Activated CD4-positive, alpha-beta memory T cell treated with anti-CD3 and anti-CD28 coated beads, Interleukin-2, amount 10 ng/mL, durations not matched to agents 7 days and 5 days (primary cell): ENCODE measurements at regions not wholly inside any gene's neighbourhood (a gene's known extent, or its start where the extent isn't known, plus 50 kb on each side); places are given as distances from the start of the nearest gene placed in this dataset.
"Not testable (repeated sequence)": the region's sequence is repeated elsewhere in the genome, so short reads cannot be mapped to it uniquely, and the experiment has no call there.

Source experiments
- CTCF ChIA-PET: fragments of 350-600 bp; sonication (Branson Sonifier 250); formaldehyde crosslinking; loops from one replicate; lab custom pipeline; 2021; ENCODE audit warnings: antibody characterized with exemption, inconsistent platforms; lab: Charles Lee
- POLR2A ChIA-PET: fragments of 350-600 bp; sonication (Branson Sonifier 250); formaldehyde crosslinking; loops from one replicate; lab custom pipeline; 2021; ENCODE audit warnings: antibody characterized with exemption; lab: Charles Lee
- DNase-seq: peaks from one replicate; pipeline ENCODE4 v3.0.0-alpha.2; 2020
- H3K27ac Mint-ChIP-seq: one replicate; pipeline ENCODE4 v1.8.0; 2021; ENCODE audit warnings: mild to moderate bottlenecking, mixed read lengths
- H3K27me3 Mint-ChIP-seq: one replicate; pipeline ENCODE4 v1.8.0; 2021; ENCODE audit warnings: mixed read lengths
- H3K36me3 Mint-ChIP-seq: one replicate; pipeline ENCODE4 v1.8.0; 2021; ENCODE audit warnings: low read depth, mixed read lengths
- H3K4me1 Mint-ChIP-seq: one replicate; pipeline ENCODE4 v1.8.0; 2021; ENCODE audit warnings: mixed read lengths
- H3K4me3 Mint-ChIP-seq: one replicate; pipeline ENCODE4 v1.8.0; 2021; ENCODE audit warnings: mild to moderate bottlenecking, mixed read lengths
- H3K9me3 Mint-ChIP-seq: one replicate; pipeline ENCODE4 v1.8.0; 2021; ENCODE audit warnings: mixed read lengths

DNA sequence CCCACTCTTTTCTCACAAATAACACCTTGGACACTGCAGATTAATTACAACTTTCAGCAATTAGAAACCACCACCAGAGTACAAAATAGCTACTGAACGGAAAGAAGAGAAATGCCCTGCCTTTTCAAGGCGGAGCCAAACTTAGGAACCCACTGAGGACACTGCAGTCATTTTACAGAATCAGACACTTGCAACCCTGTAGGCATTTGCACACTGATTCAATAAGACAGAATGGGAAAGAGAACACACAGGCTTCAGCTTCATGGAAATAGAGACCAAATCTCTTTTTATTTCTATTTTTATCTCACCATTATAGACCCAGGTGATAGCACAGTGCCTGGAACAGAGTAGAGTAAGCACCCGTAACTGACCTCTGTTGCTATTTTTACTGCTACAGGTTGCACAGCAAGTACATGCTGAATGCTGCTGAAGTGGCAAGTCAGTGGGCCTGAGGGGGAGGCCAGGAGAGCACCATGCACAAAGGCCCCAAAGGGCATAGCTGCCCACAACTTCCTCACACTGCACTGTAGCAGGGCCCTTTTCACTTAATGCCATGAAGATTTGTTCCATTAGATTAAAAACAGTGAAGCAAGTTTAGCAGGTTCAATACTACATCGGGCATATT lies 50.7 kb upstream of the EDARADD start:
- Mint-ChIP-seq H3K4me3 (no peak overlapping the region), H3K9me3 (no peaks in the 10 kb centered on the region), H3K4me1 (no peaks in the 10 kb centered on the region), H3K27me3 (no peaks in the 10 kb centered on the region), H3K27ac (no peak overlapping the region), H3K36me3 (no peaks in the 10 kb centered on the region)
- ChIA-PET CTCF (interaction anchor here (1.1 kb wide), 2 partner anchors 50 to 149 kb away, joined by 3 read pairs; no protein-coding TSS in a partner anchor), POLR2A (no interaction called here)
- DNase-seq: no peak

DNA sequence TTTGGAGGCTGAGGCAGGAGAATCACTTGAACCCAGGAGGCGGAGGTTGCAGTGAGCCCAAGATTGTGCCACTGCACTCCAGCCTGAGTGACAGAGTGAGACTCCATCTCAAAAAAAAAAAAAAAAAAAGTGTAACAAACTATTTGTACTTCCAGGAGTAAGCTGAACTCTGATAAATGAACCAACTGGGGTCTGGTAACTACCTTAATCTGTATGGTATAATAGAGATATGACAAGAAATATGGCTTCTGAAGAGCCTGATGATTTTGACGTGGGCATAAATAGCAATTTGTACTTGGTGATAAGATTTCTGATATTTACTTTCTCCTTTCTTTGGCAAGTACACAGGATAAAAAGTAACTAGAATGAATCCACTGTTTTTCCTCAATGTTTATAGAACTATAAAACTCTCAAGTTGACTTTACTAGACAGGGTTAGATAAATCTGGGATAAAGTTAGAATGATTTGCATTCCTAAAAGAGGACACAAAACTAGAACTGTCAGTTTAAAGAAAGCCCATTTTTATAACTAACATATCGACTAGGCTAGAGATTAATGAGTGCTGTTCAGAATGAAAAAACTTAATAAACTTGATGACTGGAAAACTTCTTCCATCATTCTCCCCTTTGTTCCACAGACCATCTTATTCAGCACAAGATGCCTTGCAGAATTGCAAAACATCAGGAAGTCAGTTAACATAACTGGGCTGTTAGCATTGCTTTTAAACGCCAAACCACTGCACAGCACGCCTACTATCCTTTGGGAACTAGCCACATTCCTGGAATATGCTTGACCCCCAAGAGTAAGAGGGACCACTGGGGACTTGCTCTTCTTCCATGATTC lies 51.5 kb upstream of the EDARADD start:
- POLR2A ChIA-PET: no interaction called here
- CTCF ChIA-PET: interaction anchor here (1.1 kb wide), 2 partner anchors 49 to 149 kb away, joined by 3 read pairs; no protein-coding TSS in a partner anchor
- no peak for DNase-seq
- Mint-ChIP-seq H3K4me3 (no peak overlapping the region), H3K27me3 (no peaks in the 10 kb centered on the region), H3K27ac (no peak overlapping the region), H3K36me3 (no peaks in the 10 kb centered on the region), H3K4me1 (no peaks in the 10 kb centered on the region), H3K9me3 (no peaks in the 10 kb centered on the region)

DNA sequence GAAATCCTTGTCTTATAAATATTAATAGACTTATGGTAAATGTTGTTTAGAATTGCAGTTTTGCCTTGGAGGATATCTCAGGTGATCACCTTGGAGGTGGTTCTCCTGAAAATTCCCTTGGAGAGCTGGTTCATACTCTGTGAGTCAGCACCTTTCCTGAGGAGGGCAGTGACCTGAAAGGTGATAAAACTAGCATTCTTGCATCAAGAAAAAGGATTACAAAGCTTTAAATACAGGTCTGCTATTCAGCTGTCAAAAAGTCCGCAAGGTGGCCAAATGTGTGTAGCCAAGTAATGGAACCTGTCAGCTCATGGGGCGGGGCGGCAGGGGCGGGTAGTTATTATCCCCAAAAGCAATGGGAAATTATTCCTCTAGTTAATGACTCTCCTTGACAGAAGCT lies 52.8 kb upstream of the EDARADD start:
- Mint-ChIP-seq H3K4me1 (no peaks in the 10 kb centered on the region), H3K27ac (no peak overlapping the region), H3K9me3 (no peaks in the 10 kb centered on the region), H3K27me3 (no peaks in the 10 kb centered on the region), H3K36me3 (no peaks in the 10 kb centered on the region), H3K4me3 (no peak overlapping the region)
- ChIA-PET CTCF (no interaction called here), POLR2A (no interaction called here)
- no peak for DNase-seq

DNA sequence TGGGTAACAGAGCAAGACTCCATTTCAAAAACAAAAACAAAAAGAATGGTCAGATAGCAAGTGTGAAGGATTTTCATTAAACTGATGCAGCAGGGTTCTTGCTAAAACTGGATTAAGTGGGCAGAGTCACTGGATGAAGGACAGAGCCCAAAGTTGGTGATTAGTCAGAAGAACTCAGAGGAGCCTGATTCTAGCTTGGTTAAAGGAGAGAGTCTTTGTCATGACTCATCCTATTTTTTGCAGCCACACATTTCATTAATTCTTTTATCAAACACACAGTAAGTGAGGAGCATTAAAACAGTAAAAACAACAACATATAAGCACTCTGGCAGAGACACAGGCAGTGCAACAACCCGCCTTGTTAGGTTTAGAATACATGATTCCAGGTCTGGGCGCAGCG lies 56.0 kb upstream of the EDARADD start:
- Mint-ChIP-seq H3K27ac (no peak overlapping the region), H3K36me3 (no peaks in the 10 kb centered on the region), H3K27me3 (no peaks in the 10 kb centered on the region), H3K4me1 (no peaks in the 10 kb centered on the region), H3K9me3 (no peaks in the 10 kb centered on the region), H3K4me3 (no peak overlapping the region)
- CTCF ChIA-PET: no interaction called here
- POLR2A ChIA-PET: no interaction called here
- DNase-seq: no peak

GRCh38 chr1:236336084-236336483 lies 54.3 kb upstream of the ERO1B start:
- Mint-ChIP-seq H3K36me3 (no peaks in the 10 kb centered on the region), H3K4me3 (no peak overlapping the region), H3K27ac (no peak overlapping the region), H3K27me3 (no peaks in the 10 kb centered on the region), H3K9me3 (no peaks in the 10 kb centered on the region), H3K4me1 (no peaks in the 10 kb centered on the region)
- ChIA-PET POLR2A (no interaction called here), CTCF (no interaction called here)
- DNase-seq: no peak

- H3K4me1 Mint-ChIP-seq, CTCF ChIA-PET, POLR2A ChIA-PET, DNase-seq, H3K36me3 Mint-ChIP-seq, H3K4me3 Mint-ChIP-seq, H3K27me3 Mint-ChIP-seq, H3K9me3 Mint-ChIP-seq, H3K27ac Mint-ChIP-seq: not testable (repeated sequence)
These were observed 53.9 kb upstream of the ERO1B start for GRCh38 chr1:236335633-236336032.

GRCh38 chr1:236334893-236335545 lies 53.3 kb upstream of the ERO1B start:
- Mint-ChIP-seq H3K9me3 (no peaks in the 10 kb centered on the region), H3K27me3 (no peaks in the 10 kb centered on the region), H3K4me1 (no peaks in the 10 kb centered on the region), H3K27ac (no peak overlapping the region), H3K4me3 (no peak overlapping the region), H3K36me3 (no peaks in the 10 kb centered on the region)
- POLR2A ChIA-PET: no interaction called here
- CTCF ChIA-PET: no interaction called here
- DNase-seq: no peak

DNA sequence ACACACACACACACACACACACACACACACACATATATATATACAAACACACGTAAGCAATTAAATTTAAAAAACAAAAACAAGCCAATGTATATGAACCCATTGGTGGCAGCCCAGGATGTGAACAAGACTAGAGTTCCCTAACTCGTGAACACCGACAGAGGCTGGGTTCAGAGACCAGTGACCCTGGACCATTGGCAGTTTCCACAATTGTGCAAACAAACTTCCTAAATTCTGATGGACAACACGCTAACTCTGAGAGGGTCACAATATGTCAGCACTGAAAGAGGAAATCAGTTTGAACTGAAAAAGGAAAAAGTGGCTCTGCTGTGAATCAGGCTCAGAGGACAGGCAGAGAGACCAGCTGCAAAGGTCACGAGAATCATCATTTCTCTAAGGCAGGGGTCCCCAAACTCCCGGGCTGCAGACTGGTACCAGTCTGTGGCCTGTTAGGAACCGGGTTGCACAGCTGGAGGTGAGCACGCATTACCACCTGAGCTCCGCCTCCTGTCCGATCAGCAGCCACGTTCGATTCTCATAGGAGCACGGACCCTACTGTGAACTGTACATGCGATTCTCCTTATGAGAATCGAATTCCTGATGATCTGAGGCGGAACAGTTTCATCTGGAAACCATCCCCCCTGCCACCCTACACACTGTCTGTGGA lies 50.5 kb upstream of the ERO1B start:
- no peak for DNase-seq
- Mint-ChIP-seq H3K9me3 (no peaks in the 10 kb centered on the region), H3K27ac (no peak overlapping the region), H3K4me3 (no peak overlapping the region), H3K27me3 (no peaks in the 10 kb centered on the region), H3K36me3 (no peaks in the 10 kb centered on the region), H3K4me1 (no peaks in the 10 kb centered on the region)
- ChIA-PET CTCF (no interaction called here), POLR2A (no interaction called here)
